Embryonic facial prominence (tissue), 1 donor: ENCODE measurements at regions not wholly inside any gene's neighbourhood (a gene's known extent, or its start where the extent isn't known, plus 50 kb on each side); places are given as distances from the start of the nearest gene placed in this dataset.

Experiments
- DNase-seq: peaks from one replicate; pipeline ENCODE4 v3.0.0-alpha.2; 2016; ENCODE audit errors: extremely low spot score

GRCh38 chr6:131383421-131384411, 189.3 kb upstream of the ARG1 start:
- no peak for DNase-seq

GRCh38 chr6:131387562-131388447, 185.2 kb upstream of the ARG1 start:
- peak; percentile 42 for DNase-seq

GRCh38 chr6:131390322-131390721, 182.7 kb upstream of the ARG1 start:
- DNase-seq, result no peak

GRCh38 chr6:131391116-131391515, 181.9 kb upstream of the ARG1 start:
- DNase-seq, result no peak

- no peak for DNase-seq
Measured at GRCh38 chr6:131393433-131393832, 179.6 kb upstream of the ARG1 start.

- no peak for DNase-seq
Measured at GRCh38 chr6:131394768-131395432, 178.1 kb upstream of the ARG1 start.

GRCh38 chr6:131398176-131398575, 174.8 kb upstream of the ARG1 start:
- DNase-seq, result no peak

- DNase-seq, result no peak
Measured at GRCh38 chr6:131399433-131399832, 173.6 kb upstream of the ARG1 start.

- DNase-seq, result no peak
Measured at GRCh38 chr6:131400054-131400778, 172.8 kb upstream of the ARG1 start.

- DNase-seq, result no peak
Measured at GRCh38 chr6:131400779-131401496, 172.1 kb upstream of the ARG1 start.

- DNase-seq, result no peak
Measured at GRCh38 chr6:131408811-131409210, 164.2 kb upstream of the ARG1 start.

GRCh38 chr6:131410785-131411184, 162.2 kb upstream of the ARG1 start:
- no peak for DNase-seq

GRCh38 chr6:131412960-131413830, 159.8 kb upstream of the ARG1 start:
- no peak for DNase-seq

- DNase-seq, result no peak
Measured at GRCh38 chr6:131413831-131414191, 159.2 kb upstream of the ARG1 start.

GRCh38 chr6:131414956-131415355, 158.1 kb upstream of the ARG1 start:
- no peak for DNase-seq

GRCh38 chr6:131418441-131418840, 154.6 kb upstream of the ARG1 start:
- DNase-seq, result no peak

GRCh38 chr6:131419702-131420101, 153.3 kb upstream of the ARG1 start:
- DNase-seq, result no peak

- DNase-seq, result no peak
Measured at GRCh38 chr6:131424016-131424415, 149.0 kb upstream of the ARG1 start.

GRCh38 chr6:131424475-131424874, 148.6 kb upstream of the ARG1 start:
- DNase-seq, result no peak
